ENCODE measurements at regions not wholly inside any gene's neighbourhood (a gene's known extent, or its start where the extent isn't known, plus 50 kb on each side); places are given as distances from the start of the nearest gene placed in this dataset.
A peak's percentile ranks its signal among the peaks of the same experiment; 100 is the strongest.

DNA sequence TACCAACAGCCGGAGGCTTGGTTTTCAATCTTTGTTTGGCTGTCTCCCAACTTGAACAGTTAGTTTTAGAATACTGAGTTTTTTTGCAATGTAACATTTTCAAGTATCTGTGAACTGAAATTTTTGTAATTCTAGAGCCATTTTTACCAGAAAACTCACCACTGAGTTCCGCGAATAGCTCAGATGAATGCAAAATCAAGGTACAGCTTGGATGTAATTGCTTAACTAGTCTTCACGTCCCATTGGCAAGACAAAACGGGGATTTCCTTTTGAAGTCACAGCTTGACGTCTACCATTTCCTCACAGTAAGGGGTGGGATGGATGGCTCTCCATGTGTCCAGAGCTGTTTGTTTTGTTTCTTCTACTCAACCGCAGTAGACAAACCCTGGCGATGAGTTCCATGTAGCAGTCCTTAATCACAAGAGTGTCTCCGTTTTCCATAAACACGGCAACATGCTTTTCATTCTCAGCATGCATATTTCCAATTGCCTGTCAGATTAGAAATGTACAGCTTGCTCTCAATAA lies 55.8 kb upstream of the FGFR2 start:
- POLR2A ChIA-PET, result no interaction called here
- CTCF ChIA-PET, result interaction anchor here (0.6 to 1.9 kb wide), 3 partner anchors 10 to 47 kb away, joined by 3 to 6 read pairs (median 5); no protein-coding TSS in a partner anchor
- Histone ChIP-seq H3K36me3 (ENCODE audit: control insufficient read depth in 2 of 2, insufficient read depth in 1 of 2, low read length in 2 of 2) (no peaks in the 10 kb centered on the region), H3K4me1 (ENCODE audit: control insufficient read depth, insufficient read depth, low read length) (no peaks in the 10 kb centered on the region), H3K4me3 (ENCODE audit: low read depth, low read length) (no peak overlapping the region), H3K27ac (ENCODE audit: extremely low read depth, low read depth, low read length) (no peak overlapping the region), H3K9me3 (ENCODE audit: control insufficient read depth, insufficient read depth, low read depth, low read length) (no peaks in the 10 kb centered on the region)
- TF ChIP-seq ZIC2 (tag by site-specific recombination; IDR thresholded peaks at IDR 0.05), result peak; percentile 95
- TF ChIP-seq, protein P1, sequence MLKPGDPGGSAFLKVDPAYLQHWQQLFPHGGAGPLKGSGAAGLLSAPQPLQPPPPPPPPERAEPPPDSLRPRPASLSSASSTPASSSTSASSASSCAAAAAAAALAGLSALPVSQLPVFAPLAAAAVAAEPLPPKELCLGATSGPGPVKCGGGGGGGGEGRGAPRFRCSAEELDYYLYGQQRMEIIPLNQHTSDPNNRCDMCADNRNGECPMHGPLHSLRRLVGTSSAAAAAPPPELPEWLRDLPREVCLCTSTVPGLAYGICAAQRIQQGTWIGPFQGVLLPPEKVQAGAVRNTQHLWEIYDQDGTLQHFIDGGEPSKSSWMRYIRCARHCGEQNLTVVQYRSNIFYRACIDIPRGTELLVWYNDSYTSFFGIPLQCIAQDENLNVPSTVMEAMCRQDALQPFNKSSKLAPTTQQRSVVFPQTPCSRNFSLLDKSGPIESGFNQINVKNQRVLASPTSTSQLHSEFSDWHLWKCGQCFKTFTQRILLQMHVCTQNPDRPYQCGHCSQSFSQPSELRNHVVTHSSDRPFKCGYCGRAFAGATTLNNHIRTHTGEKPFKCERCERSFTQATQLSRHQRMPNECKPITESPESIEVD (tag by site-specific recombination; IDR thresholded peaks at IDR 0.05), result 0 out of 2 replicates have a peak, but pooled peaks have one; percentile 12
- peak; percentile 48; the same call in 1 of the 2 replicates for TF ChIP-seq ZNF423 (tag by site-specific recombination; IDR thresholded peaks at IDR 0.05)
- TF ChIP-seq ZNF214 (tag by site-specific recombination; IDR thresholded peaks at IDR 0.05; ENCODE audit: borderline replicate concordance), result no peak

DNA sequence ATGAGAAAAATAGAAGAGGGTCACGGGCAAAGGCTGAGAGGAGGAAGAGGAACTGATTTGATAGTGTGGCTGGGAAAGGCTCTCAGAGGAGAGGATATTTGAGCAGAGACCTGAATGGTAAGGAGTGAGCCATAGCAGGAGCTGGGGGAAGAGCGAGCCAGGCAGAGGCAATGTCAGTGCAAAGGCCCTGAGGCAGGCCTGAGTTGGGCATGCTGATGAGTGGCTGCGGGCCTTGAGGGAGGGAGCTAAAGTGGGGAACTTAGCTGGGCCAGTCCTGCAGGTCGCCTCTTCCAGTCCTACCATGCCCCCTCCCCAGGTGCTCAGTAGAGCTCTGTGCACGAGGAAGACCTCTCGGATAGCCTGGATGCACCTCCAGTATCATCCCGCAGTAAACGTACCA lies 55.4 kb upstream of the FGFR2 start:
- no peak overlapping the region for H3K27ac ChIP-seq (ENCODE audit: extremely low read depth, low read depth, low read length)
- no peak overlapping the region for H3K4me3 ChIP-seq (ENCODE audit: low read depth, low read length)
- ChIA-PET CTCF (interaction anchor here (0.6 to 1.9 kb wide), 3 partner anchors 10 to 47 kb away, joined by 3 to 6 read pairs (median 5); no protein-coding TSS in a partner anchor), POLR2A (no interaction called here)
- TF ChIP-seq ZNF623 (tag by site-specific recombination; IDR thresholded peaks at IDR 0.05), result peak; percentile 87
- TF ChIP-seq KLF8 (tag by site-specific recombination; IDR thresholded peaks at IDR 0.05), result no peak
- no peak for TF ChIP-seq ZNF747 (tag by site-specific recombination; IDR thresholded peaks at IDR 0.05)
- TF ChIP-seq, protein P2, sequence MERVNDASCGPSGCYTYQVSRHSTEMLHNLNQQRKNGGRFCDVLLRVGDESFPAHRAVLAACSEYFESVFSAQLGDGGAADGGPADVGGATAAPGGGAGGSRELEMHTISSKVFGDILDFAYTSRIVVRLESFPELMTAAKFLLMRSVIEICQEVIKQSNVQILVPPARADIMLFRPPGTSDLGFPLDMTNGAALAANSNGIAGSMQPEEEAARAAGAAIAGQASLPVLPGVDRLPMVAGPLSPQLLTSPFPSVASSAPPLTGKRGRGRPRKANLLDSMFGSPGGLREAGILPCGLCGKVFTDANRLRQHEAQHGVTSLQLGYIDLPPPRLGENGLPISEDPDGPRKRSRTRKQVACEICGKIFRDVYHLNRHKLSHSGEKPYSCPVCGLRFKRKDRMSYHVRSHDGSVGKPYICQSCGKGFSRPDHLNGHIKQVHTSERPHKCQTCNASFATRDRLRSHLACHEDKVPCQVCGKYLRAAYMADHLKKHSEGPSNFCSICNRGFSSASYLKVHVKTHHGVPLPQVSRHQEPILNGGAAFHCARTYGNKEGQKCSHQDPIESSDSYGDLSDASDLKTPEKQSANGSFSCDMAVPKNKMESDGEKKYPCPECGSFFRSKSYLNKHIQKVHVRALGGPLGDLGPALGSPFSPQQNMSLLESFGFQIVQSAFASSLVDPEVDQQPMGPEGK (tag by site-specific recombination; IDR thresholded peaks at IDR 0.05), result no peak
- no peak for TF ChIP-seq ZFP69B (tag by site-specific recombination; IDR thresholded peaks at IDR 0.05)
- no peaks in the 10 kb centered on the region for H3K9me3 ChIP-seq (ENCODE audit: control insufficient read depth, insufficient read depth, low read depth, low read length)
- H3K36me3 ChIP-seq (ENCODE audit: control insufficient read depth in 2 of 2, insufficient read depth in 1 of 2, low read length in 2 of 2), result no peaks in the 10 kb centered on the region
- H3K4me1 ChIP-seq (ENCODE audit: control insufficient read depth, insufficient read depth, low read length), result no peaks in the 10 kb centered on the region

DNA sequence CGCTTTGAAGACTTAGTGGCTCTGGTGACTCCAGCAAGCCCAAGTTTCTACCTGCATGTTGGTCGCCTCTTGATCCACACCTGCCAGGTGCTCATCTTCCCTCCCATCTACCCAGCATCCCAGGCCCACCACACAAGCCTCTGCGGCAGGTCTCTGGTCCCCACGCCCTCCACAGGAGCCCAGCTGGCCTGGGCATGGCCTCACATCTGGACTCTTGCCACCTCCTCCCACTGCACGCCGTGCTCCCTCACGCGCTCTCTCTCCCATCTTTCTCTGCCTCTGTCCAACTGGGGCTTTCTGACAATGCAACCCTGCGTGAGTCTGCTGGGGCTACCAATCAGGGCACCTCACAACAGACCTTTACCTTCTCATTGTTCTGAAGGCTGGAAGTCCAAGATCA lies 50.2 kb upstream of the FGFR2 start:
- Histone ChIP-seq H3K27ac (ENCODE audit: extremely low read depth, low read depth, low read length) (no peak overlapping the region), H3K4me1 (ENCODE audit: control insufficient read depth, insufficient read depth, low read length) (no peaks in the 10 kb centered on the region), H3K4me3 (ENCODE audit: low read depth, low read length) (no peak overlapping the region), H3K9me3 (ENCODE audit: control insufficient read depth, insufficient read depth, low read depth, low read length) (no peaks in the 10 kb centered on the region), H3K36me3 (ENCODE audit: control insufficient read depth in 2 of 2, insufficient read depth in 1 of 2, low read length in 2 of 2) (no peaks in the 10 kb centered on the region)
- ChIA-PET CTCF (interaction anchor here (1.4 kb wide), 1 partner anchor 49 kb away, joined by 3 read pairs; no protein-coding TSS in a partner anchor), POLR2A (no interaction called here)
- no peak for TF ChIP-seq ZNF37A (tag by site-specific recombination; IDR thresholded peaks at IDR 0.05)
- no peak for TF ChIP-seq ZNF707 (tag by site-specific recombination; IDR thresholded peaks at IDR 0.05)
- TF ChIP-seq, protein P3, sequence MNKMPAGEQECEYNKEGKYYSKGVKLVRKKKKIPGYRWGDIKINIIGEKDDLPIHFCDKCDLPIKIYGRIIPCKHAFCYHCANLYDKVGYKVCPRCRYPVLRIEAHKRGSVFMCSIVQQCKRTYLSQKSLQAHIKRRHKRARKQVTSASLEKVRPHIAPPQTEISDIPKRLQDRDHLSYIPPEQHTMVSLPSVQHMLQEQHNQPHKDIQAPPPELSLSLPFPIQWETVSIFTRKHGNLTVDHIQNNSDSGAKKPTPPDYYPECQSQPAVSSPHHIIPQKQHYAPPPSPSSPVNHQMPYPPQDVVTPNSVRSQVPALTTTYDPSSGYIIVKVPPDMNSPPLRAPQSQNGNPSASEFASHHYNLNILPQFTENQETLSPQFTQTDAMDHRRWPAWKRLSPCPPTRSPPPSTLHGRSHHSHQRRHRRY (tag by site-specific recombination; IDR thresholded peaks at IDR 0.05), result no peak
- no peak for TF ChIP-seq ZNF596 (tag by site-specific recombination; IDR thresholded peaks at IDR 0.05)
- no peak for TF ChIP-seq ZFP37 (tag by site-specific recombination; IDR thresholded peaks at IDR 0.05)
- no peak for TF ChIP-seq ZNF16 (tag by site-specific recombination; IDR thresholded peaks at IDR 0.05; ENCODE audit: low read depth)
- TF ChIP-seq ZNF121 (tag by site-specific recombination; IDR thresholded peaks at IDR 0.05), result no peak
- no peak for TF ChIP-seq ZNF416 (tag by site-specific recombination; IDR thresholded peaks at IDR 0.05)
- no peak for TF ChIP-seq ZNF768 (tag by site-specific recombination; IDR thresholded peaks at IDR 0.05)
- TF ChIP-seq OSR2 (tag by site-specific recombination; IDR thresholded peaks at IDR 0.05), result no peak
- no peak for TF ChIP-seq ZNF24 (tag by site-specific recombination; IDR thresholded peaks at IDR 0.05)
- TF ChIP-seq, protein P4, sequence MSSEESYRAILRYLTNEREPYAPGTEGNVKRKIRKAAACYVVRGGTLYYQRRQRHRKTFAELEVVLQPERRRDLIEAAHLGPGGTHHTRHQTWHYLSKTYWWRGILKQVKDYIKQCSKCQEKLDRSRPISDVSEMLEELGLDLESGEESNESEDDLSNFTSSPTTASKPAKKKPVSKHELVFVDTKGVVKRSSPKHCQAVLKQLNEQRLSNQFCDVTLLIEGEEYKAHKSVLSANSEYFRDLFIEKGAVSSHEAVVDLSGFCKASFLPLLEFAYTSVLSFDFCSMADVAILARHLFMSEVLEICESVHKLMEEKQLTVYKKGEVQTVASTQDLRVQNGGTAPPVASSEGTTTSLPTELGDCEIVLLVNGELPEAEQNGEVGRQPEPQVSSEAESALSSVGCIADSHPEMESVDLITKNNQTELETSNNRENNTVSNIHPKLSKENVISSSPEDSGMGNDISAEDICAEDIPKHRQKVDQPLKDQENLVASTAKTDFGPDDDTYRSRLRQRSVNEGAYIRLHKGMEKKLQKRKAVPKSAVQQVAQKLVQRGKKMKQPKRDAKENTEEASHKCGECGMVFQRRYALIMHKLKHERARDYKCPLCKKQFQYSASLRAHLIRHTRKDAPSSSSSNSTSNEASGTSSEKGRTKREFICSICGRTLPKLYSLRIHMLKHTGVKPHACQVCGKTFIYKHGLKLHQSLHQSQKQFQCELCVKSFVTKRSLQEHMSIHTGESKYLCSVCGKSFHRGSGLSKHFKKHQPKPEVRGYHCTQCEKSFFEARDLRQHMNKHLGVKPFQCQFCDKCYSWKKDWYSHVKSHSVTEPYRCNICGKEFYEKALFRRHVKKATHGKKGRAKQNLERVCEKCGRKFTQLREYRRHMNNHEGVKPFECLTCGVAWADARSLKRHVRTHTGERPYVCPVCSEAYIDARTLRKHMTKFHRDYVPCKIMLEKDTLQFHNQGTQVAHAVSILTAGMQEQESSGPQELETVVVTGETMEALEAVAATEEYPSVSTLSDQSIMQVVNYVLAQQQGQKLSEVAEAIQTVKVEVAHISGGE (tag by site-specific recombination; conservative IDR thresholded peaks at IDR 0.05; ENCODE audit: low read depth), result no peak
- no peak for TF ChIP-seq MZF1 (tag by site-specific recombination; IDR thresholded peaks at IDR 0.05; ENCODE audit: borderline replicate concordance)
- TF ChIP-seq ZNF23 (tag by site-specific recombination; IDR thresholded peaks at IDR 0.05; ENCODE audit: borderline replicate concordance), result no peak
- TF ChIP-seq ZNF155 (tag by site-specific recombination; IDR thresholded peaks at IDR 0.05), result no peak
- no peak for TF ChIP-seq ZIC2 (tag by site-specific recombination; IDR thresholded peaks at IDR 0.05)
- TF ChIP-seq KLF7 (tag by site-specific recombination; IDR thresholded peaks at IDR 0.05; ENCODE audit: borderline replicate concordance), result no peak
